ENCODE measurements at regions not wholly inside any gene's neighbourhood (a gene's known extent, or its start where the extent isn't known, plus 50 kb on each side); places are given as distances from the start of the nearest gene placed in this dataset.
"Not testable (repeated sequence)": the region's sequence is repeated elsewhere in the genome, so short reads cannot be mapped to it uniquely, and the experiment has no call there.

DNA sequence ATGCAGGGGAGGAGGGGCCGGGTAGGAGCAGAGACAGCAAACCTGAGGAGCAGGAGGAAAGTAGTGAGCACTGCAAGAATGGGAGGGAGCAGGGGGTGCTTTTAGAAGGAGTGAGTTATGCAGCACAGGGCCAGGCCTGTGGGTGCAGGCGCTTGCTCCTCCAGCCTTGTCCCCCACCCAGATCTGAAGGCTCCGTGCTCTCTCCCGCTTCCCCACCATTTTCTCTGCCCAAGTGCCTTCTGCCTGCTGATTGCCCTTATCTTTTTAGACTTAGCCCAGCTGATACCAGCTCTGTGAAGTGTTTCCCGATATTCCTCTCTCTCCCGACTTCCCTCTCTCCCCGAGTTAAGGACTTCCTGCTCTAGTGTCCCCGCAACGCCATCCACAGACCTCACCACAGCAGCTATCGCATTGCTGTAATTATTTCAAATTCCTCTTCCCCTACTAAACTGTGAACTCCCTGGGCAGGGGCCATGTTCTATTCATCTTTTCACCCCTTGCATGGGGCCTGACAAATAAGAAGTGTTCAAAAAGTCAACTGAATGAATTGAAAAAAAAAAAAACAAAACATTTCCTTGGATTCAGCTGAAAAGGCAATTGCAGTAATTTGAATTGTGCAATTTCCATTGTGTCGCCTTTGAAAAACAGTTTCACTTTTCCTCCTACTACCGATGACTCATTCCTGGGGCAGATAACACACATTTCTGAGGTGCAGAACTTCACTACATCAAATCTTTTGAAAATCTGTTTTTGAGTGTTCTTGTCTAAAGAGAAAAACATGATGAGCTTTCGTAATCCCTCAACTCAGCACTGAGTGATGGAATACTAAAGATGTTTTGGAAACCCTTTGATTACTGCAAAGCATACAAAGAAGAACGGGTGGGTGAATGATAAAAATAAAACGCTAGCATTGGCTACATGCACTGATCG, 69.7 kb upstream of the BMAL1 start:
- intact Hi-C loops (cut with DNase I), result no loop called here
- no peak for DNase-seq (ENCODE audit: low spot score)

- intact Hi-C loops (cut with DNase I), result no loop called here
- no peak for DNase-seq (ENCODE audit: low spot score)
Measured at GRCh38 chr11:13208921-13209320, 68.7 kb upstream of the BMAL1 start.

DNA sequence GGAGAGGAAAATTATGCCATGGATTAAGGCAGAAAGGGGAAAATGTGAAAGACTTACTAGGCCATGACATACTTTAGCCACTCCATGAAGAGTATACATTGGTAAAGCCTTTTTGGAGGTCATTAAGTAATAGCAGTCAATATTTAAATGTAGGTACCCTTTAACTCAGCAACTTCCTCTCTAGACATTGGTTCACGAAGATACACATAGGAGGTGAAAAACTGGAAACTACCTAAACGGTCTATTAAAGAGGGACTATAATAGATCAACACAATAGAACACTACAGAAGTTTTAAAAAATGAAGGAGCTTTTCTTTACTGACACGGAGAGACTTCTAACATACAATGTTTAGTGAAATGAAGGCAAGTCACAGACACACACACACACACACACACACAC, 68.2 kb upstream of the BMAL1 start:
- no peak for DNase-seq (ENCODE audit: low spot score)
- intact Hi-C loops (cut with DNase I), result no loop called here

- intact Hi-C loops (cut with DNase I), result loop anchor here (2.0 to 10.0 kb wide), 2 partner anchors 134 kb away; no protein-coding TSS in a partner anchor
- peak; percentile 79 for DNase-seq (ENCODE audit: low spot score)
Measured at GRCh38 chr11:13210424-13210823, 67.2 kb upstream of the BMAL1 start.

GRCh38 chr11:13214276-13214675, 63.3 kb upstream of the BMAL1 start:
- intact Hi-C loops (cut with DNase I), result loop anchor here in 1 of 2 donors (10.0 kb wide), 1 partner anchor 131 kb away; no protein-coding TSS in a partner anchor
- DNase-seq (ENCODE audit: low spot score), result no peak

DNA sequence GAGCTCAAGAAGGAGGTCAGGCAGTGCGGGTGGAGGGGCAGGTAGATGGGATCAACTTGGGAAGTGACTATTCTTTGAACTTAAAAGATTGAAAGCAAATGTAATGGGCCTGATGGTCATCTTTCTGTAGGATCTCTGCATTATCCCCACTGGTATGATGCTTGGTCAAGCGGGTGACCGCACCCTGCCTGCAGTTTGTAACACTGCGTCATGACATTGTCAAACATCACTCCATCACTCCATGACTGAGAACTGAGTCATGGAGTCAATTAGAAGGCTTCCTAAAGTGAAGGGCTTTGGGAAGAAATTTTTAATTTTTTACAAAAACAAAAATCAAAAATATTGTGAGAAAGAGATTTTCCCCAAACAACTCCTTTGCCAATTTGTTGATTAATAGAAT, 62.4 kb upstream of the BMAL1 start:
- intact Hi-C loops (cut with DNase I), result loop anchor here in 1 of 2 donors (10.0 kb wide), 1 partner anchor 130 kb away; no protein-coding TSS in a partner anchor
- DNase-seq (ENCODE audit: low spot score), result no peak

DNA sequence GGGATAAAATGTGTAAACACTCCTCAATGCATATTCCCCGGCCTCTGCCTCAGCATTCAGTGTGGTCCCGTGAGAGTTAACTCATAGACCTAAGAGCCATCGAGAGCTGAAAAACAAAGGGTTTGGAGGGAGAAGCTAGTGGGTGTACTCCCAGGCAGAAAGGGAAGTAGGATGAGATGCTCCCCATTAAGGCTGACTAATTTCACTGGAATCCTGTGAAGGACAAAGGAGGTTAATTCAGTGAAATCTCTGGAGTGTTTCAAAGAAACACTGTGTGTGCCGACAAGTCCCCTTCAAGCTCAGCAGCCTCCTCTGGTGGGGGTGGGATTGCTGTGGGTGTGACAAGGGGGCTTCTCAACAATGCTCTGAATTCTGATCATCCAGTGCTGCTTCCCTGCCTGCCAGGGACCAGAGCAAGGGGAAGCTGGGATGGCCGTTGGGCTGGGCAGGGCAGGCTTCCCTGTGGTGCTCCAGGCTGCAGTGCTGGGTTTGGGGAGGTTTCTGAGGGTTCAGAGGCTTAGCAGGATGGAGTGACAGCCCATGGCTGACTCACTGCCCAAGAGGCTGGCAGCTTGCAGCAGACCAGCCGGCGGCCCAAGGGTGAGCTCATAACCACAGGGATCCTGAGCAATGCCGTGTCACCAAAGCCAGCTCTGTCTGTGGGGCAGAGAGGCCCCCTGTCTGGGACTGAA, 61.4 kb upstream of the BMAL1 start:
- intact Hi-C loops (cut with DNase I), result loop anchor here in 1 of 2 donors (10.0 kb wide), 1 partner anchor 129 kb away; no protein-coding TSS in a partner anchor

GRCh38 chr11:13216711-13217075, 60.9 kb upstream of the BMAL1 start:
- DNase-seq (ENCODE audit: low spot score), result no peak
- intact Hi-C loops (cut with DNase I), result loop anchor here in 1 of 2 donors (10.0 kb wide), 1 partner anchor 128 kb away; no protein-coding TSS in a partner anchor

More for the DNA sequence above, 61.4 kb upstream of the BMAL1 start:
- DNase-seq (ENCODE audit: low spot score), result no peak

DNA sequence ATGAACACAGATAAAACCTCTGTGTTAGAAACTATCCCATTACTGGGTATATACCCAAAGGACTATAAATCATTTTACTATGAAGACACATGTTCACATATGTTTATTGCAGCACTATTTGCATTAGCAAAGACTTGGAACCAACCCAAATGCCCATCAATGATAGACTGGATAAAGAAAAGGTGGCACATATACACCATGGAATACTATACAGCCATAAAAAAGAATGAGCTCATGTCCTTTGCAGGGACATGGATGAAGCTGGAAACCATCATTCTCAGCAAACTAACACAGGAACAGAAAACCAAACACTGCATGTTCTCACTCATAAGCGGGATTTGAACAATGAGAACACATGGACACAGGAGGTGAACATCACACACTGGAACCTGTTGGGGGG, 58.9 kb upstream of the BMAL1 start:
- DNase-seq (ENCODE audit: low spot score), result not testable (repeated sequence)
- intact Hi-C loops (cut with DNase I), result loop anchor here in 1 of 2 donors (10.0 kb wide), 1 partner anchor 126 kb away; no protein-coding TSS in a partner anchor

DNA sequence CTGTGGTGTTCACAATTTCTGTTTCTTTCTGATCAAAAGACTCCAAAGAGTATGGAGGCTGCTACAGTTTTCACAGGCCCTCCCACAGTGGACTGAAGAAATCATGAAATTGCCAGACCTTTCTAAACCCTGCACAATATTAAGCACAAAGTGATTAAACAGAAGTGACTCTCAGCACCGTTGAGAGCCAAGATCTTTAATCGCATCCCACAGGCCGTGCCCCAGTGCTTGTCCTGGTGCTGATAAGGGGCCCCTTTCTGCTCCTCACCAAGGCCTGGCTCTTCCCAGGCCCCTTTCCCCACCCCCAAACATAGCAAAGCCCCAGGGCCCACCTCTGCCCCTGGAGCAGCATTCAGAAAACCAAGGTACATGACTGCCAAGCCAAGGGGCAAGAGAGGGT, 57.4 kb upstream of the BMAL1 start:
- intact Hi-C loops (cut with DNase I), result no loop called here
- DNase-seq (ENCODE audit: low spot score), result no peak

DNA sequence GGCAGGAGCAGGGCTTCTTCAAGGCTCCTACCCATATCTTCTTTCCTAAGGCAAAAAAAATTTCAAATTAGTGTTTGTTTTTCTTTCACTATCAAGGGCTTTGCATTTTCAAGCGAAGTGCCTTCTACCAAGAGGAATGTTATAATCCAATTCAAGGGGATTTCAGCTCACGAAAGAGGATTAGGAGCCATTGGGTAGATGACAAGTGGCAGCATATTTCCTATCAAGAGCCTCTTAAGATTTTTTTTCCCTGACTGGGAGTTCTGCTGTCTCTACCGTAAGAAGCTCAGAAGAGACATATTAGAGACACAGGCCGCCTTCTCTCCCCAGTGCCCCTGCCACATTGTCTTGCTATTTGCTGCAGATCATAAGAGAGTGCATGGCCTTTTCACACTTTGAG, 55.9 kb upstream of the BMAL1 start:
- intact Hi-C loops (cut with DNase I), result no loop called here
- no peak for DNase-seq (ENCODE audit: low spot score)

DNA sequence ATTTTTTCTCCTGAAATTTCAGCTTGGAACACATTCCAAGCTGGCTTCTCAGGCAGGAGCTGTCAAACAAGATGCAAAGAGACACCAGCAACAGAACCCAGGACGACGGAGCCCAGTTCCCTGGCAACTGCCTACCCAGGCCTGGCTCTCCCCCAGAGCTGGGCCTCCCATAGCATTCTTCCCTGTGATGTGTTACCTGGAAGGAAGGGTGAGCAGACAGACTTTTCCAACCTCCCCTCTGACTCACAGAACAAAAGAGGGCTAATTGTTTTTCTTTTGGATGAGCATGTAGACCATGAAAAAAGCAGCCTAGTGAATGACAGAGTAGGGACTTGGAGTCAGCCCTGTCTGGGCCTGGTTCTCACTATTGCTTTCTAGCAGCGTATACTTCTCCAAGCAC, 55.3 kb upstream of the BMAL1 start:
- intact Hi-C loops (cut with DNase I), result no loop called here
- DNase-seq (ENCODE audit: low spot score), result no peak

DNA sequence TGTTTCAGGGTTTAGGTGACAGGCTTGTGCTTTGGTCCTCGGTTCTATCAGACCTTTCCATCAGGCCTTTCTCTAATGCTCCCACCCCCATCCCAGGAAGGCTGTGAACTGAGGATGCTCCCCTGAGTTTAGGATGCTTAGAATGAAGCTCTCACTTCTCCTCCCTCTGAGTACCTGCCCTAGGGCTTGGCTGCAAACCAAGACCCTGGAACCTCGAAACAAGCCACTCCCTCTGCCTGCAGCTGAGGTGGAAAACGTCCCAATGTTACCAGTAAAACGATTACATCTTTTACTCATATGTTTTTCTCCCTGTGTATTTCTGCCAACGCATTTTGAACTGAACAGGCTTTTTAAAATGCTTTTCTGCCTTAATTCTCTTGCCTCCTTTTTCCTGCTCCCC, 54.5 kb upstream of the BMAL1 start:
- intact Hi-C loops (cut with DNase I), result no loop called here
- no peak for DNase-seq (ENCODE audit: low spot score)

- no peak for DNase-seq (ENCODE audit: low spot score)
- intact Hi-C loops (cut with DNase I), result no loop called here
Measured at GRCh38 chr11:13224324-13224723, 53.3 kb upstream of the BMAL1 start.

DNA sequence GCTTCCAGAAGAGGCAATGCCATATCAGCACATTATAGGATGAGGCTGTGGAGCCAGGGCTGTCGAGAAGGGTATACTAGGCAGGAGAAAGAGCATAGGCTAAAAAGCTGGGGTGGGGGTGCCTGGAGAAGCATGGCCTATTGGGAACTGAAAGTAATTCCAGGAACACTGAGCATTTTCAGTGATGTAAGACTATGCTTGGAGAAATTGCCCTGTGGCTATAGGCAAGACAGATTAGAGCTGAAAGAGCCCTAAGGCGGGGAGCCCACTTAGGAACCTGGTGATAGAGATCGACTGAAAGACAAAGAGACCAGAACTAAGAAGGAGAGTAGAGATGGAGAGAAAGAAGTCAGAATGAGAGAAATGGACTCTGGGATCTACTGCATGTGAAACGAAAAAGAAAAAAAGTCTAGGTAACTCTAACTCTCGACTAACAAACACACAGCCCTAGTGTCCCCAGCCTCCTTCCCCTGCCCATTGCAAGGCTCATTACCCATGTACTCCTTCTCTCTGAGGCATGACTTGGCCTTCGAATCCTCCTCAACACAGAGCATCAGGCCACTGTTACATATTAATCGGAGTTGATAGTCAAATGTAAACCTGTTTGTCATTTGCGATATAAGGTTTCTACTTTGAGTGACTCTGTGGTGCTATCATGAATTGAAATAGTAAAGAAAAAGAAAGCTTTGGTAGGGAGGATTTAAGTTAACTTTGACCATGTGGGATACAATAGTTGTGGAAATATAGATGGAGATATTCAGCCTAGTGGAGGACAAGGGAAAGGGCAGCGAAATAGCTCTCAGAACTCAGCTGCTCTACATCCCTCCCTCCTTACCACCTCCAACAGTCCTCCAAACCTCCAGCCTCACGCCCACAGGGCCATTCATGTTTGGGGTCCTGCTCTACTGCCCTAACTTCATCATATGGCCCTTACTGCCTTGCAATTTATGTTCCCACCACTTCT, 52.3 kb upstream of the BMAL1 start:
- no peak for DNase-seq (ENCODE audit: low spot score)
- intact Hi-C loops (cut with DNase I), result no loop called here

DNA sequence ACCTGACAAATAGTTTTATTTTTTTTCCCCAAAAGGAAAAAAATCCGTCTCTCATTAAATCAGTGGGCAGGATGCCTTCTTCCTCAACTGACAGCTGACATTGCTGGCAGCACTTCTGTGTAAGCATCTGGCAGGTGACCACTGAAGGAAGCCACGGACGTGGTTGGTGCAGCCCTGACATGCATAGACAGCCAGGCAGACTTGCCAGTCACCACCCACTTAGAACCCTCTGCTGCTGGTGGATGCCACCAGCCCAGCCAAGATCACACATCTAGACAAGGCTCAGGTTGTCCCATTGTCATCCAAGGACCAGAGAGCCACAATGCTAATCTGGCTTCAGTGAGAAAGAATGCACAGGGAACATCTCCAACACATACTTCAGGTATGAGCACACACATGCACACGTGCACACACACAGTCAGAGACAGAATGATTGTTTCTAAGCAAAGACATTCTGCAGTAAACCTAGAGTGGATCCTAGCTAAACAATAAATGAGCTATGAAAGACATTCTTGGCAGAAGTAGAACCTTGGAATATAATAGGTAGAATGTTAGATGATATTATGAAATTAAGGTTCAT, 49.8 kb upstream of the BMAL1 start:
- intact Hi-C loops (cut with DNase I), result no loop called here
- no peak for DNase-seq (ENCODE audit: low spot score)
